HepG2 (cell line): ENCODE measurements at regions not wholly inside any gene's neighbourhood (a gene's known extent, or its start where the extent isn't known, plus 50 kb on each side); places are given as distances from the start of the nearest gene placed in this dataset.

Experiments
- ATAC-seq: fragments of 200-7000 bp; cut with Tn5 transposase; 3 replicates; pipeline ENCODE4 v1.9.1; 2020; ENCODE audit warnings: mild to moderate bottlenecking, moderate library complexity
- BruUV-seq: library from RNA; stranded (reverse); fragments of 400-500 nt; replicated peaks from 2 replicates; lab custom pipeline; 2021; lab: Mats Ljungman, UMichigan
- CTCF ChIA-PET: fragments of 300-600 bp; formaldehyde crosslinking; extraction: SDS; loops from one replicate; lab custom pipeline; 2021; ENCODE audit warnings: low total read pairs, inconsistent platforms, low intra/inter-chr PET ratio; lab: Yijun Ruan, JAX
- POLR2A ChIA-PET: fragments of 350-600 bp; sonication (Branson Sonifier 250); formaldehyde crosslinking; loops from one replicate; lab custom pipeline; 2020; ENCODE audit warnings: antibody characterized with exemption, inconsistent platforms; lab: Yijun Ruan, JAX
- DNase-seq: peaks from one replicate; pipeline ENCODE4 v3.0.0-alpha.2; 2015; ENCODE audit warnings: low spot score
- FAIRE-seq: peaks from 3 replicates; lab custom pipeline; 2011; peaks lifted over from hg19 to GRCh38; lab: Jason Lieb, UNC
- H2AFZ ChIP-seq: one replicate; pipeline ENCODE4 v1.6.1; 2011; ENCODE audit warnings: low read length, inconsistent platforms
- H3K27ac ChIP-seq: fragments of 300-600 bp; 3 replicates; pipeline ENCODE4 v1.8.0; 2011; ENCODE audit warnings: mixed run types, mild to moderate bottlenecking, mixed read lengths, low read length, inconsistent platforms; ENCODE audit not compliant: insufficient read depth; ENCODE audit errors: extremely low read length
- H3K27me3 ChIP-seq, 2 experiments: fragments of 200-600 bp in 1 of 2; 2 replicates in 1 of 2; 3 replicates in 1 of 2; pipeline versions ENCODE4 v1.6.0 to v1.8.0; 2011; ENCODE audit warnings: low read length in 2 of 2, mild to moderate bottlenecking in 2 of 2, moderate library complexity in 2 of 2, inconsistent platforms in 1 of 2; ENCODE audit not compliant: insufficient read depth in 2 of 2, control insufficient read depth in 1 of 2
- H3K36me3 ChIP-seq, 2 experiments: fragments of 200-600 bp in 1 of 2; replicated peaks in 1 of 2; 2 replicates in 1 of 2; 3 replicates in 1 of 2; pipeline versions ENCODE4 v1.5.1 to v1.8.0; 2011; ENCODE audit warnings: low read length in 2 of 2, inconsistent platforms in 1 of 2; ENCODE audit not compliant: insufficient read depth in 2 of 2, control insufficient read depth in 1 of 2
- H3K4me1 ChIP-seq: 2 replicates; pipeline ENCODE4 v1.5.1; 2012; ENCODE audit warnings: low read length, inconsistent platforms; ENCODE audit not compliant: insufficient read depth
- H3K4me2 ChIP-seq: 2 replicates; pipeline ENCODE4 v1.6.0; 2011; ENCODE audit warnings: low read depth, low read length, inconsistent platforms
- H3K4me3 ChIP-seq, 3 experiments: fragments of 200-600 bp in 1 of 3; sonication (generic), shearing (Covaris generic) in 1 of 3; replicated peaks in 1 of 3; 2 replicates each; pipeline ENCODE4 v1.5.1; 2011 to 2016; ENCODE audit warnings: low read length in 3 of 3, inconsistent platforms in 2 of 3, low read depth in 2 of 3, mild to moderate bottlenecking in 2 of 3, control low read depth in 1 of 3, mixed read lengths in 1 of 3; ENCODE audit not compliant: insufficient read depth in 1 of 3
- H3K79me2 ChIP-seq: one replicate; pipeline ENCODE4 v1.6.1; 2011; ENCODE audit warnings: low read length, inconsistent platforms; ENCODE audit not compliant: insufficient read depth
- H3K9ac ChIP-seq: 2 replicates; pipeline ENCODE4 v1.6.0; 2011; ENCODE audit warnings: mild to moderate bottlenecking, low read depth, low read length, inconsistent platforms; ENCODE audit not compliant: insufficient read depth
- H3K9me3 ChIP-seq: 2 replicates; pipeline ENCODE4 v1.5.1; 2012; ENCODE audit warnings: mild to moderate bottlenecking, low read length
- H4K20me1 ChIP-seq: 2 replicates; pipeline ENCODE4 v1.6.0; 2011; ENCODE audit warnings: inconsistent platforms, mild to moderate bottlenecking, low read length, moderate library complexity; ENCODE audit not compliant: insufficient read depth
- ASH2L ChIP-seq: fragments of 300-600, 200-600 bp; sonication (generic); IDR thresholded peaks from 2 replicates; pipeline ENCODE4 v1.7.0; 2017; ENCODE audit warnings: low read depth, mild to moderate bottlenecking, moderate library complexity, mixed read lengths, low read length; ENCODE audit not compliant: insufficient read length
- ATF2 ChIP-seq: sonication (generic); formaldehyde crosslinking; IDR thresholded peaks from 2 replicates; pipeline ENCODE4 v1.4.0; 2020; ENCODE audit warnings: missing genetic modification reagents
- CC2D1A ChIP-seq: sonication (generic); formaldehyde crosslinking; IDR thresholded peaks from 2 replicates; pipeline ENCODE4 v1.8.1; 2023; ENCODE audit warnings: mild to moderate bottlenecking, missing genetic modification reagents
- GATAD2A ChIP-seq: IDR thresholded peaks from 2 replicates; pipeline ENCODE4 v1.6.1; 2016
- GLI4 ChIP-seq: sonication (generic); formaldehyde crosslinking; IDR thresholded peaks from 2 replicates; pipeline ENCODE4 v1.5.1; 2020; ENCODE audit warnings: missing genetic modification reagents, mild to moderate bottlenecking, moderate library complexity, borderline replicate concordance
- HMGXB3 ChIP-seq: sonication (generic); formaldehyde crosslinking; IDR thresholded peaks from 2 replicates; pipeline ENCODE4 v1.4.0; 2020; ENCODE audit warnings: missing genetic modification reagents, borderline replicate concordance
- MAFK ChIP-seq, 2 experiments: IDR thresholded peaks in 1 of 2; conservative IDR thresholded peaks in 1 of 2; 2 replicates each; pipeline ENCODE4 v1.6.1; 2011; ENCODE audit warnings: improper control_type of control experiment in 2 of 2, low read length in 2 of 2
- MLX ChIP-seq: IDR thresholded peaks from 2 replicates; pipeline ENCODE4 v1.6.1; 2016
- MNT ChIP-seq: fragments of 450-650 bp; IDR thresholded peaks from 2 replicates; pipeline ENCODE4 v1.6.1; 2016
- MYNN ChIP-seq: sonication (generic); formaldehyde crosslinking; IDR thresholded peaks from 2 replicates; pipeline ENCODE4 v1.4.0; 2020; ENCODE audit warnings: mild to moderate bottlenecking, low read depth, missing genetic modification reagents
- SIN3A ChIP-seq: IDR thresholded peaks from 2 replicates; pipeline ENCODE4 v1.6.1; 2011; ENCODE audit warnings: low read depth, mild to moderate bottlenecking, control low read depth, low read length, borderline replicate concordance
- SRSF9 ChIP-seq: fragments of 200-400 bp; formaldehyde crosslinking; IDR thresholded peaks from 2 replicates; pipeline ENCODE4 v1.6.1; 2018; ENCODE audit warnings: borderline replicate concordance, mild to moderate bottlenecking, low read depth, low read length; ENCODE audit not compliant: insufficient read depth, poor library complexity, severe bottlenecking
- TEAD2 ChIP-seq: sonication (generic); formaldehyde crosslinking; IDR thresholded peaks from 2 replicates; pipeline ENCODE4 v1.9.0; 2021; ENCODE audit warnings: missing genetic modification reagents
- THAP11 ChIP-seq: IDR thresholded peaks from 2 replicates; pipeline ENCODE4 v1.6.1; 2016; ENCODE audit warnings: missing biosample characterization, missing genetic modification reagents
- YEATS2 ChIP-seq: sonication (generic); formaldehyde crosslinking; IDR thresholded peaks from 2 replicates; pipeline ENCODE4 v1.4.0; 2020; ENCODE audit warnings: missing genetic modification reagents, borderline replicate concordance
- ZBTB7A ChIP-seq: sonication (generic); formaldehyde crosslinking; IDR thresholded peaks from 2 replicates; pipeline ENCODE4 v1.8.0; 2022; ENCODE audit warnings: mild to moderate bottlenecking, missing genetic modification reagents
- ZNF256 ChIP-seq: sonication (generic); formaldehyde crosslinking; conservative IDR thresholded peaks from 2 replicates; pipeline ENCODE4 v1.4.0; 2020; ENCODE audit warnings: missing genetic modification reagents
- ZNF75D ChIP-seq: sonication (generic); formaldehyde crosslinking; IDR thresholded peaks from 2 replicates; pipeline ENCODE4 v1.8.1; 2023; ENCODE audit warnings: missing genetic modification reagents, mild to moderate bottlenecking, borderline replicate concordance
- WGBS: methylation state at CpG from one replicate; pipeline ENCODE4 v1.1.6; 2017; ENCODE audit warnings: low lambda C conversion rate; 5-methylcytosine and 5-hydroxymethylcytosine counted together
- in situ Hi-C: cut with HindIII; loops from 2 replicates; pipeline ENCODE4 v1.10.0; 2017; ENCODE audit warnings: low pct_unique_long_range_greater_than_20kb; ENCODE audit not compliant: extremely low pct_ligation_motif_present
- intact Hi-C: fragments of 100-400 bp; cut with micrococcal nuclease; formaldehyde crosslinking; loops from one replicate; pipeline ENCODE4 v1.10.0; 2022; ENCODE audit not compliant: unreplicated experiment

- BruUV-seq = no TSS peak
- no peak for ATAC-seq
- POLR2A ChIA-PET = no interaction called here
- TF ChIP-seq ZNF256 (CRISPR knock-in tag) (no peak), ZNF75D (CRISPR knock-in tag) (no peak), MLX (no peak), MYNN (CRISPR knock-in tag) (no peak), THAP11 (CRISPR knock-in tag) (no peak), SIN3A (no peak), ZBTB7A (no peak), MAFK (conservative IDR thresholded peaks at IDR 0.05 in 1 of 2, IDR thresholded peaks at IDR 0.05 in 1 of 2; ENCODE audit: low read length in 2 of 2) (no peak), SRSF9 (no peak), TEAD2 (CRISPR knock-in tag) (no peak), YEATS2 (CRISPR knock-in tag) (no peak), ASH2L (no peak), CC2D1A (CRISPR knock-in tag) (no peak), ATF2 (CRISPR knock-in tag) (no peak), HMGXB3 (CRISPR knock-in tag) (no peak), GLI4 (no peak), GATAD2A (no peak), MNT (no peak)
Observed at GRCh38 chr5:170442921-170443320, 53.8 kb upstream of the KCNMB1 start.

More at GRCh38 chr5:170442921-170443320, 53.8 kb upstream of the KCNMB1 start:
- Histone ChIP-seq H3K27ac (no peak overlapping the region), H3K4me3 (no peak overlapping the region), H3K9ac (no peak overlapping the region), H3K27me3 (peaks cover 0 to 21% of the 10 kb centered on the region in 2 experiments; a peak in 2 of 5 replicates), H3K4me1 (no peaks in the 10 kb centered on the region), H3K36me3 (no peaks in the 10 kb centered on the region), H2AFZ (no peak overlapping the region), H3K9me3 (peaks cover 6% of the 10 kb centered on the region; the same call in 1 of the 2 replicates), H4K20me1 (no peaks in the 10 kb centered on the region), H3K79me2 (no peaks in the 10 kb centered on the region), H3K4me2 (no peak overlapping the region)
- CTCF ChIA-PET = no interaction called here
- WGBS = 0% methylated on average over 3 of the region's 5 CpGs
- no peak for DNase-seq
- in situ Hi-C loops (no loop called here), intact Hi-C loops (no loop called here)
- FAIRE-seq = no peak
